Endothelial cell of umbilical vein (primary cell): ENCODE measurements at regions not wholly inside any gene's neighbourhood (a gene's known extent, or its start where the extent isn't known, plus 50 kb on each side); places are given as distances from the start of the nearest gene placed in this dataset.

Experiments used
- BruUV-seq: library from RNA; stranded (reverse); fragments of 400-500 nt; replicated peaks from 2 replicates; lab custom pipeline; 2021; lab: Mats Ljungman, UMichigan
- CTCF ChIA-PET: fragments of 300-600, 350-600 bp; sonication (Branson Sonifier 250); formaldehyde crosslinking; loops from one replicate; lab custom pipeline; 2021; ENCODE audit warnings: antibody characterized with exemption, inconsistent platforms; lab: Charles Lee
- POLR2A ChIA-PET: fragments of 300-600, 350-600 bp; sonication (Branson Sonifier 250); formaldehyde crosslinking; loops from one replicate; lab custom pipeline; 2021; ENCODE audit warnings: antibody characterized with exemption, inconsistent platforms; lab: Charles Lee
- DNase-seq: peaks from one replicate; pipeline ENCODE4 v3.0.0-alpha.2; 2011; ENCODE audit warnings: low read depth, low spot score
- FAIRE-seq: peaks from 2 replicates; lab custom pipeline; 2011; peaks lifted over from hg19 to GRCh38; lab: Jason Lieb, UNC
- H2AFZ ChIP-seq: 2 replicates; pipeline ENCODE4 v1.6.0; 2012; ENCODE audit warnings: low read depth, low read length, control low read depth, inconsistent platforms
- H3K27ac ChIP-seq: 2 replicates; pipeline ENCODE4 v1.5.1; 2011; ENCODE audit warnings: low read depth, mild to moderate bottlenecking, control low read depth, low read length, moderate library complexity; ENCODE audit not compliant: insufficient read depth
- H3K27me3 ChIP-seq, 2 experiments: 2 replicates each; pipeline versions ENCODE4 v1.6.0 to v1.6.1; 2011; ENCODE audit warnings: low read length in 2 of 2, mixed read lengths in 1 of 2; ENCODE audit not compliant: control insufficient read depth in 2 of 2, insufficient read depth in 2 of 2
- H3K36me3 ChIP-seq, 2 experiments: 2 replicates in 1 of 2; 3 replicates in 1 of 2; pipeline ENCODE4 v1.5.1; 2011; ENCODE audit warnings: low read length in 2 of 2, mild to moderate bottlenecking in 1 of 2, moderate library complexity in 1 of 2; ENCODE audit not compliant: control insufficient read depth in 2 of 2, insufficient read depth in 2 of 2; ENCODE audit errors: extremely low read depth in 1 of 2
- H3K4me1 ChIP-seq: 3 replicates; pipeline ENCODE4 v1.5.1; 2011; ENCODE audit warnings: mild to moderate bottlenecking, low read length; ENCODE audit not compliant: control insufficient read depth, insufficient read depth; ENCODE audit errors: extremely low read depth
- H3K4me2 ChIP-seq: 2 replicates; pipeline ENCODE4 v1.6.1; 2011; ENCODE audit warnings: low read length, control low read depth, mixed read lengths; ENCODE audit not compliant: insufficient read depth
- H3K4me3 ChIP-seq, 3 experiments: fragments of 200-600 bp in 1 of 3; sonication (generic), shearing (Covaris generic) in 1 of 3; replicated peaks in 1 of 3; 2 replicates each; pipeline ENCODE4 v1.5.1; 2011 to 2016; ENCODE audit warnings: control low read depth in 3 of 3, low read length in 3 of 3, mild to moderate bottlenecking in 2 of 3, inconsistent platforms in 1 of 3, low read depth in 1 of 3, moderate library complexity in 1 of 3; ENCODE audit not compliant: insufficient read depth in 1 of 3
- H3K79me2 ChIP-seq: 2 replicates; pipeline ENCODE4 v1.6.0; 2012; ENCODE audit warnings: low read length, inconsistent platforms; ENCODE audit not compliant: control insufficient read depth, insufficient read depth
- H3K9ac ChIP-seq: replicated peaks from 2 replicates; pipeline ENCODE3; 2011; ENCODE audit warnings: low read length, control low read depth; ENCODE audit not compliant: insufficient read depth; ENCODE audit errors: extremely low read depth
- H3K9me1 ChIP-seq: replicated peaks from 3 replicates; pipeline ENCODE4 v1.6.0; 2011; ENCODE audit warnings: mild to moderate bottlenecking, low read length; ENCODE audit not compliant: control insufficient read depth, insufficient read depth; ENCODE audit errors: extremely low read depth
- H3K9me3 ChIP-seq: replicated peaks from 2 replicates; pipeline ENCODE4 v1.5.1; 2012; ENCODE audit warnings: low read length, inconsistent platforms; ENCODE audit not compliant: control insufficient read depth, insufficient read depth
- H4K20me1 ChIP-seq: replicated peaks from 2 replicates; pipeline ENCODE3; 2011; ENCODE audit warnings: mild to moderate bottlenecking, low read length; ENCODE audit not compliant: control insufficient read depth, insufficient read depth; ENCODE audit errors: extremely low read depth
- EZH2 ChIP-seq: IDR thresholded peaks from 2 replicates; pipeline ENCODE4 v1.6.1; 2012; ENCODE audit warnings: borderline replicate concordance, low read depth, mild to moderate bottlenecking, moderate library complexity, low read length, inconsistent platforms; ENCODE audit not compliant: severe bottlenecking
- FOS ChIP-seq: IDR thresholded peaks from 2 replicates; pipeline ENCODE4 v1.6.1; 2011; ENCODE audit warnings: mild to moderate bottlenecking, low read length, moderate library complexity, borderline replicate concordance; ENCODE audit not compliant: insufficient read depth
- GATA2 ChIP-seq: IDR thresholded peaks from 2 replicates; pipeline ENCODE4 v1.7.0; 2011; ENCODE audit warnings: low read depth, mild to moderate bottlenecking, moderate library complexity, mixed read lengths, low read length; ENCODE audit not compliant: insufficient read length, insufficient read depth
- JUN ChIP-seq: IDR thresholded peaks from 2 replicates; pipeline ENCODE4 v1.6.1; 2011; ENCODE audit warnings: borderline replicate concordance, low read depth; ENCODE audit not compliant: insufficient read length, insufficient read depth
- MYC ChIP-seq: IDR thresholded peaks from one replicate; pipeline ENCODE4 v1.6.1; 2011; ENCODE audit warnings: mild to moderate bottlenecking, low read depth, low read length
- POLR2A ChIP-seq: IDR thresholded peaks from 2 replicates; pipeline ENCODE4 v1.6.1; 2012; ENCODE audit warnings: low read depth, mild to moderate bottlenecking, control low read depth, low read length
- POLR2AphosphoS5 ChIP-seq: IDR thresholded peaks from 2 replicates; pipeline ENCODE4 v1.6.1; 2012; ENCODE audit warnings: low read depth, mild to moderate bottlenecking, control low read depth, low read length, moderate library complexity; ENCODE audit not compliant: insufficient read depth
- dilution Hi-C: fragments of 300-500 bp; cut with MboI; formaldehyde crosslinking; loops from one replicate; pipeline ENCODE4 v1.15.0; 2019; ENCODE audit warnings: low sequenced_read_pairs; ENCODE audit not compliant: extremely low pct_ligation_motif_present
- intact Hi-C: fragments of 100-400 bp; cut with micrococcal nuclease; formaldehyde crosslinking; loops from one replicate; pipeline ENCODE4 v1.10.0; 2022
- TF ChIP-seq, protein P1 (sequence below), 2 donors: IDR thresholded peaks; 1 replicate in 1 of 2; 2 replicates in 1 of 2; pipeline ENCODE4 v1.5.1; 2011; ENCODE audit warnings: low read length in 2 of 2, mild to moderate bottlenecking in 2 of 2, moderate library complexity in 2 of 2, control low read depth in 1 of 2, inconsistent platforms in 1 of 2, low read depth in 1 of 2; ENCODE audit not compliant: insufficient read depth in 1 of 2; ENCODE audit errors: extremely low read depth in 1 of 2
- TF ChIP-seq, protein P2 (sequence below): IDR thresholded peaks from 2 replicates; pipeline ENCODE4 v1.6.1; 2011; ENCODE audit not compliant: insufficient read depth, insufficient read length

DNA sequence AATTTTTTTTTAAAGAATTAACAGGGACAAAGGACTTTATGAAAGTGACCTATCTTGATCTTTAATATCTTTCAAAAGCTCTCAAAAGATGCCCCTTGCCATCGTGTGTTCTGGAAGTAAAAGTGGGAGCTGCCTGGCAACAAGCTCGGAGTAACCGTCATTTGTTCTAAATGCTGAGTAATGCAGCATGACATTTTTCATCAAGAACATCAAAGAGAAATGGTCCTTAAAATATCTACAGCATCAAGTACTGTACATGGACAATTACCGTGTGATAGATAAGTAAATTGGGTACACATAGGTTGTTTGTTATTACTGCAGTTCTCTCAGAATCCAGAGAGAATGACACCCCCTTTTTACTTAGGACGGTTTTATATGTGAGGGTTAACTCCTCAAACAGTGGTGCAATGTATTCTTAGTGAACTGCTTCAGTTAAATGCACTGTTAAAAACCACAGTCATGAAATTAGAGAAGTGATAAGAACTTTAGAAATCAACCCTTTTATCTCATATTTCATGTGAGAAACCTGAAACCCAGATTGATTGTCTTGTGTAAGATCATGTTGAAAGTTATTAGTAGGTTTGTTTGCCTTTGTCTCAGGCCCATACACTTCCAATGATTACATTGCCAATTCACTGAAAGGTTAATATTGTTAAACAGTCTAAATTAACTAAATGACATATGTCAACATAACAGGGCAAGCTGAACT, 90.6 kb upstream of the HNMT start:
- intact Hi-C loops (no loop called here), dilution Hi-C loops (no loop called here)
- TF ChIP-seq JUN (no peak), FOS (no peak), POLR2AphosphoS5 (no peak), POLR2A (no peak), GATA2 (no peak), MYC (no peak), EZH2 (no peak)
- TF ChIP-seq, protein P1, sequence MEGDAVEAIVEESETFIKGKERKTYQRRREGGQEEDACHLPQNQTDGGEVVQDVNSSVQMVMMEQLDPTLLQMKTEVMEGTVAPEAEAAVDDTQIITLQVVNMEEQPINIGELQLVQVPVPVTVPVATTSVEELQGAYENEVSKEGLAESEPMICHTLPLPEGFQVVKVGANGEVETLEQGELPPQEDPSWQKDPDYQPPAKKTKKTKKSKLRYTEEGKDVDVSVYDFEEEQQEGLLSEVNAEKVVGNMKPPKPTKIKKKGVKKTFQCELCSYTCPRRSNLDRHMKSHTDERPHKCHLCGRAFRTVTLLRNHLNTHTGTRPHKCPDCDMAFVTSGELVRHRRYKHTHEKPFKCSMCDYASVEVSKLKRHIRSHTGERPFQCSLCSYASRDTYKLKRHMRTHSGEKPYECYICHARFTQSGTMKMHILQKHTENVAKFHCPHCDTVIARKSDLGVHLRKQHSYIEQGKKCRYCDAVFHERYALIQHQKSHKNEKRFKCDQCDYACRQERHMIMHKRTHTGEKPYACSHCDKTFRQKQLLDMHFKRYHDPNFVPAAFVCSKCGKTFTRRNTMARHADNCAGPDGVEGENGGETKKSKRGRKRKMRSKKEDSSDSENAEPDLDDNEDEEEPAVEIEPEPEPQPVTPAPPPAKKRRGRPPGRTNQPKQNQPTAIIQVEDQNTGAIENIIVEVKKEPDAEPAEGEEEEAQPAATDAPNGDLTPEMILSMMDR (IDR thresholded peaks at IDR 0.05; ENCODE audit: extremely low read depth in 1 of 2, insufficient read depth in 1 of 2, low read depth in 1 of 2, low read length in 2 of 2) = no peak
- TF ChIP-seq, protein P2, sequence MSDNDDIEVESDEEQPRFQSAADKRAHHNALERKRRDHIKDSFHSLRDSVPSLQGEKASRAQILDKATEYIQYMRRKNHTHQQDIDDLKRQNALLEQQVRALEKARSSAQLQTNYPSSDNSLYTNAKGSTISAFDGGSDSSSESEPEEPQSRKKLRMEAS = no peak
- no peak overlapping the region for H3K27ac ChIP-seq
- ChIA-PET CTCF (interaction anchor here (1.4 to 2.1 kb wide), 2 partner anchors 15 to 954 kb away, joined by 4 to 7 read pairs; no protein-coding TSS in a partner anchor), POLR2A (no interaction called here)
- peaks cover 1 to 3% of the 10 kb centered on the region in 2 experiments for H3K27me3 ChIP-seq
- no peak overlapping the region for H3K4me2 ChIP-seq
- H3K4me1 ChIP-seq = no peaks in the 10 kb centered on the region
- H3K9ac ChIP-seq = no peak overlapping the region
- BruUV-seq = no TSS peak
- H3K9me3 ChIP-seq = no peaks in the 10 kb centered on the region
- no peaks in the 10 kb centered on the region for H4K20me1 ChIP-seq
- H2AFZ ChIP-seq = no peak overlapping the region
- H3K79me2 ChIP-seq = no peaks in the 10 kb centered on the region
- no peaks in the 10 kb centered on the region for H3K36me3 ChIP-seq
- FAIRE-seq (no peak), DNase-seq (no peak)
- H3K9me1 ChIP-seq = no peaks in the 10 kb centered on the region
- H3K4me3 ChIP-seq = no peak overlapping the region
